DOHH2 (cell line): ENCODE measurements at regions not wholly inside any gene's neighbourhood (a gene's known extent, or its start where the extent isn't known, plus 50 kb on each side); places are given as distances from the start of the nearest gene placed in this dataset.

Experiments used
- EZH2phosphoT487 ChIP-seq: fragments of 200-600 bp; sonication (generic); IDR thresholded peaks from 2 replicates; pipeline ENCODE4 v1.6.1; 2017; ENCODE audit warnings: borderline replicate concordance, mild to moderate bottlenecking, antibody characterized with exemption, low read length, moderate library complexity, mixed read lengths
- TF ChIP-seq, protein P1 (sequence below): fragments of 200-600 bp; sonication (generic); IDR thresholded peaks from one replicate; pipeline ENCODE4 v1.5.1; 2014; ENCODE audit warnings: antibody characterized with exemption, mild to moderate bottlenecking, low read depth, low read length; ENCODE audit not compliant: poor library complexity, severe bottlenecking

GRCh38 chr3:72109327-72110259 is 324.6 kb upstream of the PROK2 start:
- TF ChIP-seq, protein P1, sequence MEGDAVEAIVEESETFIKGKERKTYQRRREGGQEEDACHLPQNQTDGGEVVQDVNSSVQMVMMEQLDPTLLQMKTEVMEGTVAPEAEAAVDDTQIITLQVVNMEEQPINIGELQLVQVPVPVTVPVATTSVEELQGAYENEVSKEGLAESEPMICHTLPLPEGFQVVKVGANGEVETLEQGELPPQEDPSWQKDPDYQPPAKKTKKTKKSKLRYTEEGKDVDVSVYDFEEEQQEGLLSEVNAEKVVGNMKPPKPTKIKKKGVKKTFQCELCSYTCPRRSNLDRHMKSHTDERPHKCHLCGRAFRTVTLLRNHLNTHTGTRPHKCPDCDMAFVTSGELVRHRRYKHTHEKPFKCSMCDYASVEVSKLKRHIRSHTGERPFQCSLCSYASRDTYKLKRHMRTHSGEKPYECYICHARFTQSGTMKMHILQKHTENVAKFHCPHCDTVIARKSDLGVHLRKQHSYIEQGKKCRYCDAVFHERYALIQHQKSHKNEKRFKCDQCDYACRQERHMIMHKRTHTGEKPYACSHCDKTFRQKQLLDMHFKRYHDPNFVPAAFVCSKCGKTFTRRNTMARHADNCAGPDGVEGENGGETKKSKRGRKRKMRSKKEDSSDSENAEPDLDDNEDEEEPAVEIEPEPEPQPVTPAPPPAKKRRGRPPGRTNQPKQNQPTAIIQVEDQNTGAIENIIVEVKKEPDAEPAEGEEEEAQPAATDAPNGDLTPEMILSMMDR = no peak
- TF ChIP-seq EZH2phosphoT487 = no peak
